M059J (cell line): ENCODE measurements at regions not wholly inside any gene's neighbourhood (a gene's known extent, or its start where the extent isn't known, plus 50 kb on each side); places are given as distances from the start of the nearest gene placed in this dataset.

ENCODE experiments used
- DNase-seq: peaks from one replicate; pipeline ENCODE4 v3.0.0-alpha.2; 2012; ENCODE audit warnings: low read depth

- DNase-seq = no peak
Observed at GRCh38 chr2:219951099-219951498, 323.7 kb downstream of the SLC4A3 start.

DNA sequence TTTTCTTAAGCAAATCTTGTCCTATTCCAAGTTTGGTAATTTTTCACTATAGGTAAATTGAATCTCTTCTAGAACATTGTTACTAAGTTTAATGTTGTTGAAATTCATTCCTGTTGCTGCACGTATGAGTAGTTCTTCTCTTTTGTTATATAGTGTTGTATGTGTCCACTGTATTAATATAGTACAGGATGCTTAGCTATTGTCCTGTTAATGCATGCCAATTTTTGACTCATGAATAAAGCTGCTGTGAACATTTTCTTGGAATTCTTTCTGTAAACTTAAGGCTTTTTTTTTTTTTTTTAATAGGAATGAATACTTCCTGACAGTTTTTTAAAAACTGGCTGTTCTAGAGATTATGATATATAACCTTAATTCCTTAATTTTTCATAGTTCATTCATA, 326.9 kb downstream of the SLC4A3 start:
- peak; percentile 28 for DNase-seq

DNA sequence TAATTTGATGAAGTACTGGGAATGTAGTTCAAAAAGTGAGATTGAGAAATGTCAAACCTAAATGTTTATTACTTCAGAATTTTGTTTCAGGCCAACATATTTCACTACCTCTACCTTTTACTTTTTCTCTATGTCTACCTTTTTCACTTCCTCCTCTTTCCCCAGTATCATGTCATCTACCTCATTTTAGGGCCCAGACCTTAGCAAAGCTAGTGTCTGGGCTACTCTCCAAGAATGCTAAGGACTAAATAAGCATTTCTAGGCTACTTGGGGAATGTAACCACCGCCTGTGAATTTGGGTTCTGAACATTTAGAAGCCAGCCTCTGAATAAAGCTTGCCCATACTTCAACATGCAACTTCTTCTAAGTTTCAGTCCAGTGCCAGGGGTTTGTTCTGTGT, 330.4 kb downstream of the SLC4A3 start:
- DNase-seq = peak; percentile 30

- DNase-seq = no peak
Observed at GRCh38 chr2:219958941-219959340, 331.5 kb downstream of the SLC4A3 start.

DNA sequence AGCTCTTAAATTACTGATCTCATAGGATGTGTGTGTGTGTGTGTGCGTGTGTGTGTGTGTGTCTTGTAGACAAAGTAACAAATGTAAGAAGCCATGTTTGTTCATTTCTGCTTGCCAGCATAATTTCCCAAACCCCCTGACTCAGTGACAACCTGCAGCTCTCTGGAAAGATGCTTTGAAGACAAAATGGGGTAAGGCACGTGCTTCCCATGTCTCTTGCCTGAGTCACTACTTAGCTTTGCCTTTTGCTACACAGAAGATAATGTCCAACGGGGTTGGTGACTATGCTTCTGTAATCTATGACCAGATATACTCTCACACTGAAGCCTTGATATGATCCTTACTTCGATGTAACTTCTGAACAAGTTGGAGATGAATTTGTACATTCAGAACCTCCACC, 332.0 kb downstream of the SLC4A3 start:
- DNase-seq = peak; percentile 57

DNA sequence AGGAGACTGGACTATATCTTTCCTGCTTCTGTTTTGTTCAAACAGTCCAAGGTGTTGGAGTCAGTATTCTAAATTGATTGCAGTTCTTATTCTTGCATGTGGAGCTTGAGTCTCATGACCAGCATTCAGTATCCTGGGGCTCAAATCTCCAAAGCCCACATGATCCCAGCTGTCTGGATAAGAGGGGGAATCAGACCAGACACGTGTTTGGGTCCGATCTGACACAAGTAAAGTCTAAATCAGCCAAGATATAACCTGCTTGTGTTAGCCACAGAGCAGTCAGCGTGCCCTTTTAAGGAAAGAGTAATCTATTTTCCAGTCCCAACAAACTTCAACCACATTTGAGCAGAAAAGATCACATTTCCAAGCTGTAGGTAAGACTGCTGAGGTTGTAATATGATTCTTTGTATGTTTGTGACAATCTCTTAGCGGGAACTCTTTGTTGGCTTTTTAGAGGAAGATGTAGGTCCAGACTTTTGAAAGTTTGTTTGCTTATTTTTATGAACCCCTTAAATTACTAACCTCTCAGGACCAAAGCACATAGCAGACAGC, 334.6 kb downstream of the SLC4A3 start:
- peak; percentile 53 for DNase-seq

DNA sequence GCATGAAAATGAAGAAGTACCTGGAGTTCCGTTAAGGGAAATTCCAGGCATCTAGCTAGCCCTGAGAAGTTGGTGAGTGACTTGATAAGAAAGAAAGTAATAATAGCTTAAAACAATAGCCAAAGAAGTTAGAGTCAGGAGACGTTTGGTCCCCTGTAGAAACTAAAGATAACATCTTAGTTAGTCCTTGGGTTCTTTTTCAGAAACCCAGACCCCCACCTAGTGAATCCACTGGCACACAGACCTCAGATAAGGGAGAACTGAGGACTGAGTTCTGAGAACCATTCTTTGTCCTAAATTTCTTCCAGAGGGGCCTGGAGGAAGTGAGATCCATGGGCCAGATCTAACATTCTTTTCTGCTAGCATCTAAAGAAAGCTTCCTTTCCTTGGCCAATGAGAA, 335.4 kb downstream of the SLC4A3 start:
- DNase-seq = no peak

DNA sequence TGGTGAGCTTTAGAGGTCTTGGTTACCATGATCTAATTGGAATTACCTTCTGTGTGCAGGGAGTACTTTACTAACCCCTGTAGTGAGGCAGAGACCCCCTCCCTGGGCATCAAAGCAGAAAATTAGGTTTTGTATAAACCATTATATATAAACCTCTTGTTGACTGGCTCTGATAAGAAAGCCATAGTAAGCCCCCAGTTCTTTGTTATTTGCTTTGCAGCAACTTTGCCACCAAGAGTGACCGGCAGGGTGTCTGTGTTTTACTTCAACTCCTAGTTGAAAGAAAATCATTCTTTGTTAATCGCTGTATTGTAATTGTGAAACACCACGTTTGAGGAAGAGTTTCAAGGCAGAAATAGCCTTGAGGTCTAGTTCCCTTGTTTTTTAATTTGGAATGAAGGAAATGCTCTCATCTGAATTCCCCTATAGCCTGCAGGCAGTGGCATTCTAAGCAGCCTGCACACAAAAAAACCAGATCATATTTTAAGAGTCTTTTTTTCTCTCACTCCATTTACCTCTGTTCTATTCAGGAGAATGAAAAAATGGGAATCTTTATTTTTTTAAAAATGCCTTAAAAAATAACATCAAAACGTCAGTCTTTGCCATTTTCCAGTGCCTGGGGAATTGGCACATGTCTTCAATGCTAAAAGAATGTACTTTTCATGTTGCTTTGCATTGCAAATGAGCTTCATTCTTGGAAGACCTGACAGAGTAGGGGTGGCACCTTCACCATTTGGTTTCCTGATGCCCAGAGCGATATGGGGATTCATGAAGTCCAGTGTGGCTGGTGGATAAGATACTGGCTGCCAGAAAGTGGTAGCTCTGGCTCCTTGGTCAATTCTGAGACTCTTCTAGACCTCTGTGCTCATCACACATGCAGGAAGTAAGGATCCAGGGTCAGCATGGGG, 338.1 kb downstream of the SLC4A3 start:
- DNase-seq = peak; percentile 58

GRCh38 chr2:219967247-219968245, 340.1 kb downstream of the SLC4A3 start:
- no peak for DNase-seq

- DNase-seq = peak; percentile 97
Observed at GRCh38 chr2:219968685-219969345, 341.4 kb downstream of the SLC4A3 start.

DNA sequence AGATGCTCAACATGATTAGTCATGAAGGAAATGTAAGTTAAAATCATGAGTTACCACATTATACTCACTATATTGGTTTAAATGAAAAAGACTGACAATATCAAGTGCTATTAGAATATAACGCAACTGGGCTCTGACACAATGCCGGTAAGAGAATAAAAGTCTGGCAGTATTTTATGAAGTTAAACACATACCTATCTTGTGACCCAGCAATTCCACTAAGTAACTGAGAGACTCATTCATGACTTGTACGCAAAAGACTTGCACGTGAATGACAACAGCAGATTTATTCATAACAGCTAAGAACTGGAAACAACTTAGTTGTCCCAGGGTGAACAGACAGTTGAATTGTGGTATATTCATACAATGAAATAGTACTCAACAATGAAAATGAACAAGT, 342.1 kb downstream of the SLC4A3 start:
- DNase-seq = peak; percentile 92

GRCh38 chr2:219973136-219973535, 345.7 kb downstream of the SLC4A3 start:
- peak; percentile 22 for DNase-seq

DNA sequence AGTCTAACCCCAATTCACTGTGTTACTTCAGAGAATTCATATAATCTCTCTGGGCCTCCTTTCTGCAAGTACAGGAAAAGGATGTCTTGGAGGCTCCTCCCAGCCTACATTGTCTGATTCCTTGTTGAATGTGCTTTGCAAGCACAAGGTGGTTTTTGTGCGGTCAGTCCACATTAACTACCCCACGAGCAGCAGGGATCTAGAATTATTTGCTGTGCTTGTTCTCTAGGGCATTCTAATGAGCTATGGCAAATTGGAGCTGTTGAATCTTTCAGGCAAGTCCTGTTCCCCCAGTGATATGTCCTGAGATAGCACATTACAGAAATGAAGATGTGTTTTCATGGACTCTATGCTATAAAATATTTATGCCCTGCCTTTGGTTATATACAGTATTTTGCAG, 349.4 kb downstream of the SLC4A3 start:
- no peak for DNase-seq

DNA sequence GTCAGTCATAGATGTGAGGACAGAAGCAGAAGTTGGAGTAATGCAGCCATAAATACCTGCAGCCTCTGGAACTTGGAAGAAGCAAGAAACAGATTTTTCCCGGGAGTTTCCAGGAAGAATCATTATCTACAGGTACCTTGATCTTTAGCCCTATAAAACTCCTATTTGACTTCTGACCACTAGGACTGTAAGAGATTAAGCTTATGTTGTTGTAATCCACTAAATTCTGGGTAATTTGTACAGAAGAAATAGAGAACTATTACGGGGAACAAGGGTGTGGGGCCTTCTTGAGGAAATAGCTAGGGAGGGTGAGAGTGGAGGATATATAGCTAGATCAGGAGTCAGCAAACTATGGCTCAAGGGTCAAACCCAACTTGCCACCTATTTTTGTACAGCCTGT, 353.2 kb downstream of the SLC4A3 start:
- DNase-seq = no peak

GRCh38 chr2:219983836-219984235, 356.4 kb downstream of the SLC4A3 start:
- DNase-seq = no peak

DNA sequence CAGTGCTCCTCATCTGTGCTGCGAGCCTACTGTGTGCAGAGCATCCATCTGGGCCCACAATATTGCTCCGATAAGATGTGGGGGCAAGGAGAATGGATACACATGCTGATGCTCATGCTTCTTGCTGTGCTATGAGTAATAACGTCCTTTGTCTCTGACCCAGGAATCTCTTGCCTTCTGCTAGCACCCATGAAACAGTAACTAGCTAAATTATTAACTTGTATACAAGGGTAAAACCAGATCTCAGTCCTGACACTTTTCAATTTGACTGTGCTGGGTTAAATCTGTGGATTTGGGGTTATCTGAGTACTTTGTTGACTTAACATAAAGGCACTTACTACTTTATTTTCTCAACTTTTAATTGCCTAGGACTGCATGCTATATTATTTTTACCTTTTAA, 357.6 kb downstream of the SLC4A3 start:
- DNase-seq = no peak

- peak; percentile 93 for DNase-seq
Observed at GRCh38 chr2:219987830-219988229, 360.4 kb downstream of the SLC4A3 start.

DNA sequence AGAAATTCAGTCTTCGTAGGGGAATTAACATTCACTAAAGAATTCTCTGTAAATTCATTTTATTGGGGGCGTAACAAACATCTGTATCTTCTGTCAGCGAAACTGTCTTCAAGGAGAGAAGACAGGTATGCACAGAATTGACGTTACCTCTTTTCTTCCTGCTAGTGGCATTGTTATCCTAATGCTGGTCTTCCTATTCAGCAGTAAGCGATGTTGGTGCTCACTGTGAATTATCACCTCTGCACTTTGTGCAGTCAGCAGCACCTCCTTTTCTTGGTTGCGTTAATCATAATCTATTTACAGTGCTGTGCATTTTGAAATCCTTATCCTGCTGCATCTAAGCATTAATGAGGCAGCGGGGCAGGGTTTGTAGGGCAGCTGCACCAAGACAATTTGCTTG, 362.3 kb downstream of the SLC4A3 start:
- no peak for DNase-seq

- peak; percentile 25 for DNase-seq
Observed at GRCh38 chr2:219991116-219991515, 363.7 kb downstream of the SLC4A3 start.

- no peak for DNase-seq
Observed at GRCh38 chr2:219995399-219995798, 368.0 kb downstream of the SLC4A3 start.

- peak; percentile 33 for DNase-seq
Observed at GRCh38 chr2:219995991-219996765, 368.7 kb downstream of the SLC4A3 start.
